Heart left ventricle (tissue), 13 donors: ENCODE measurements at regions not wholly inside any gene's neighbourhood (a gene's known extent, or its start where the extent isn't known, plus 50 kb on each side); places are given as distances from the start of the nearest gene placed in this dataset.

Source experiments
- POLR2A ChIP-seq, 2 donors: fragments of 450-650 bp; IDR thresholded peaks; one replicate each; pipeline ENCODE4 v1.6.1; 2017; ENCODE audit warnings: antibody characterized with exemption in 2 of 2, mild to moderate bottlenecking in 2 of 2, moderate library complexity in 2 of 2
- TF ChIP-seq, protein P1 (sequence below), 12 donors: fragments of 200-600 bp; sonication (generic) in 4 of 12; IDR thresholded peaks; one replicate each; pipeline versions ENCODE4 v1.5.0 to v1.8.0; 2018 to 2022; ENCODE audit warnings: antibody characterized with exemption in 12 of 12, mild to moderate bottlenecking in 5 of 12
- donor health status: ischemic (EF 13 %, LVEDD 7.1; RV severe dilation, severe dysfunction).
- donor health status: DM: no; HTN: yes; CAD: no.
- donor health status: DM: no; HTN: no; CAD: no.
- donor health status: ischemic (EF 25% LVEDD 6.9; RV normal size, moderate dysfunction).
- donor health status: ischemic (EF 25% LVEDD 5.7; RV mildly dilated, moderate dysfunction).
- donor health status: ischemic (EF 35%, LVEDD 5.7; RV mildly dilated, moderate dysfunction).
- donor health status: nonischemic (EF 11% LVEDD 7.7; RV severe dilation, severe dysfunction).
- donor health status: DM: yes; HTN: yes; CAD: no.
- donor health status: PGD.
- donor health status: ischemic (EF 29% LVEDD 5.4; RV normal size, mild dysfunction).
- donor health status: nonischemic (EF 23%, LVEDD 6.1; RV moderate dilation, normal function).

DNA sequence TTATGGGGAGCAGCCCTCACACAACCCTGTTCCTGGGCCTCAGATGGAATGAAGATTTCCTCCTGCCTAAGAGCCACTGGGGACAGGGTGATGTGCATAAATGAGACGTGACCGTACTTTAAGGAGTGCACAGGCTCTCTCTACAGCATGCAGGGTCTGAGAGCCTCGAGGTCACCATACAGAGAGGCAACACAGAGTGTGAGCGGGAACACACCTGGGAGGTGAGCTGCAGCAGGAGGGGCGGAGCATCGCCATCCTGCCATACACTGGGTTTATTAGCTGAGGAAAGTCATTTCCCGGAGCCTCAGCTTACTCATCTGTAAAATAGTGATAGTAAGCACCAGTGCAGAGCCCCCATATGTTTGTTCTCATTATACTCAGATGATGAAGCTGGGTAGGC, 182.5 kb upstream of the RAD23B start:
- TF ChIP-seq, protein P1, sequence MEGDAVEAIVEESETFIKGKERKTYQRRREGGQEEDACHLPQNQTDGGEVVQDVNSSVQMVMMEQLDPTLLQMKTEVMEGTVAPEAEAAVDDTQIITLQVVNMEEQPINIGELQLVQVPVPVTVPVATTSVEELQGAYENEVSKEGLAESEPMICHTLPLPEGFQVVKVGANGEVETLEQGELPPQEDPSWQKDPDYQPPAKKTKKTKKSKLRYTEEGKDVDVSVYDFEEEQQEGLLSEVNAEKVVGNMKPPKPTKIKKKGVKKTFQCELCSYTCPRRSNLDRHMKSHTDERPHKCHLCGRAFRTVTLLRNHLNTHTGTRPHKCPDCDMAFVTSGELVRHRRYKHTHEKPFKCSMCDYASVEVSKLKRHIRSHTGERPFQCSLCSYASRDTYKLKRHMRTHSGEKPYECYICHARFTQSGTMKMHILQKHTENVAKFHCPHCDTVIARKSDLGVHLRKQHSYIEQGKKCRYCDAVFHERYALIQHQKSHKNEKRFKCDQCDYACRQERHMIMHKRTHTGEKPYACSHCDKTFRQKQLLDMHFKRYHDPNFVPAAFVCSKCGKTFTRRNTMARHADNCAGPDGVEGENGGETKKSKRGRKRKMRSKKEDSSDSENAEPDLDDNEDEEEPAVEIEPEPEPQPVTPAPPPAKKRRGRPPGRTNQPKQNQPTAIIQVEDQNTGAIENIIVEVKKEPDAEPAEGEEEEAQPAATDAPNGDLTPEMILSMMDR (IDR thresholded peaks at IDR 0.05): no peak
- no peak for TF ChIP-seq POLR2A (IDR thresholded peaks at IDR 0.05)
